HG03354 (cell line): ENCODE measurements at regions not wholly inside any gene's neighbourhood (a gene's known extent, or its start where the extent isn't known, plus 50 kb on each side); places are given as distances from the start of the nearest gene placed in this dataset.
"Not testable (repeated sequence)": the region's sequence is repeated elsewhere in the genome, so short reads cannot be mapped to it uniquely, and the experiment has no call there.

Experiments
- ATAC-seq: cut with Tn5 transposase; IDR thresholded peaks from one replicate; pipeline ENCODE4 v1.9.1; 2021; ENCODE audit warnings: mild to moderate bottlenecking; ENCODE audit not compliant: unreplicated experiment, poor library complexity, severe bottlenecking

DNA sequence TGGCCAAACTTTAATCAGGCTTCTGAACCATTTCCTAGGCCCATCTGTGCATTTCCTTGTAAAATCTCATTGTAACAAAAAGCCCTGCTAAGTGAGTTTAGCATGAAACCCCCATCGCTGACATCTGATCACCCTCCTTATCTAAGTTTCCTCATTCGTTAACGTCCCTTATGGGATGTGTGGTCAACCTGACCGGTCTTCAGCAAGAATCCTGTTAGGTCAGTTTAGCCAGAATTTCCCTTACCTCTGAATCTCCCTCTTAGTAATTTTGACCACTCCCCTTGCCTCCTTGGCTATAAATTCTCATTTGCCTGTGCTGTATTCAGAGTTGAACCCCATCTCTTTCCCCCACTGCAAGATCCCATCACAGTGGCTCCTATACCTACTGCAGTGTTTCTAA lies 239.3 kb downstream of the RMST start:
- no peak for ATAC-seq

GRCh38 chr12:97711392-97711791 lies 248.8 kb downstream of the RMST start:
- ATAC-seq, result no peak

DNA sequence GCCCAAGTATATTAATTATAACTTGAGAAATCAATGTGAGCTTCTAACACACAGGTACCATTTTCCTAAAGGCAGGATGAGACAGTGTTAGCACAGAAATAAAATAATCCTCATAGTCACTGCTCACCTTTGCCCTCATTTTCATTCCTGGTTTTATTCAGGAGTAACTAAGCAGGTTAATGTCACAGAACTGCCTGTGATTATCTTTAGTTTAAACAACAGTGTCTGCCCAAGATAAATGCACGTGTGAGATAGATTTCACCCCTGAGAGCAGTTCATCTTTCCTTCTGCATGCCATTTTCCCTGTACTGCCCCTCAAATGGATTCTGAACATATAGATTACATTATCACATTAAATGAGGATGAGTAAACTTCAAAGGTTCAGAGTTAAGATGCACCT lies 250.7 kb downstream of the RMST start:
- ATAC-seq, result no peak

GRCh38 chr12:97714107-97714563 lies 251.5 kb downstream of the RMST start:
- no peak for ATAC-seq

GRCh38 chr12:97716356-97716755 lies 253.8 kb downstream of the RMST start:
- ATAC-seq, result no peak

GRCh38 chr12:97723801-97724200 lies 261.2 kb downstream of the RMST start:
- ATAC-seq, result not testable (repeated sequence)

- no peak for ATAC-seq
These were observed 282.9 kb downstream of the RMST start for GRCh38 chr12:97745406-97746101.

- no peak for ATAC-seq
These were observed 285.7 kb downstream of the RMST start for GRCh38 chr12:97748298-97748697.

DNA sequence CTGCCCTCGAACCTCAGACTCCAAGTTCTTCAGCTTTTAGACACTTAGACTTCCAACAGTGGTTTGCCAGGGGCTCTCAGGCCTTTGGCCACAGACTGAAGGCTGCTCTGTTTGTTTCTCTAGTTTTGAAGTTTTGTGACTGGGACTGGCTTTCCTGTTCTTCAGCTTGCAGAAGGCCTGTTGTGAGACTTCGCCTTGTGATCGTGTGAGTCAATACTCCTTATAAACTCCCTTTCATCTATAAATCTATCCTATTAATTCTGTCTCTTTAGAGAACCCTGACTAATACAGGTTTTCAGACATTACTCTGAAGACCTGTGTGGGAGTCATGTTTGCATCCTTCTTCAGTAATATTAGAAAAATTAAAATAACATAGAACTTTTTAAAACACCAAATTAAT lies 289.1 kb downstream of the RMST start:
- no peak for ATAC-seq

DNA sequence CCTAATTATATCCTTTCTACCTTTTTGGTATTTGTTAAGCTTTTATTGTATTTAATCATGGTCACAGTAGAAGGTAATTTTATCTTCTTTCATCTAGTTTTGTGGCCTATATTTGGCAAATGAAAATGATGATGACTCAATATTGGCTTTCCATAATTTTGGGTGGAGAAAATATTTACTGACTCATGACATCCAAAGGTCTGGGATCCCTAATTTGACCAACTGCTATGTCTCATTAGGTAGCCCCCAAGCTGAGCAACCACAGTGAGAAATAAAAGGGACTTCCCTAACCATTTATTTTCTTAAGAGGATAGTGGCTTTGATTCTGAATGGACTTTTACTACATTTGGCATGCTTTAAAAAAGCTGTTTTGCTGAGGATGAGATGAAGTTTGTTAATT lies 289.5 kb downstream of the RMST start:
- ATAC-seq, result no peak

DNA sequence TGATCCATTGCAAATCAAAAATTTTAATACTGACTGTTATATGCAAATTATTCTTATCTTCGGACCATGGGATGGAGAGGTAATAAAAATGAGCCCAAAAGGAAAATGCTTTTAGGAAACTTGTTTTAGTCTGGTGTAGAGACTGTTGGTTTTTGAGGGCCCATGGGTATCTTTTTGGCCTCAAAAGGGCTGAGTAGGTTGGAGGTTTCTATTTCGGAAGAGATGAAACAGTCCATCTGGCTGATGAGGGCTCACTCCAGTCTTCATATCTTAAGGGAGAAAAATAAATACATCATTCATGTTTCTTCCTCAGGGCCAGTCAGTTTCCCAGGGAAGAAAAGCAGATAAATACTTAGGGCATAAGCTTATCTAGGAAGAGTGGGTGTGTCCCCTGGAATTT lies 290.7 kb downstream of the RMST start:
- ATAC-seq, result no peak

DNA sequence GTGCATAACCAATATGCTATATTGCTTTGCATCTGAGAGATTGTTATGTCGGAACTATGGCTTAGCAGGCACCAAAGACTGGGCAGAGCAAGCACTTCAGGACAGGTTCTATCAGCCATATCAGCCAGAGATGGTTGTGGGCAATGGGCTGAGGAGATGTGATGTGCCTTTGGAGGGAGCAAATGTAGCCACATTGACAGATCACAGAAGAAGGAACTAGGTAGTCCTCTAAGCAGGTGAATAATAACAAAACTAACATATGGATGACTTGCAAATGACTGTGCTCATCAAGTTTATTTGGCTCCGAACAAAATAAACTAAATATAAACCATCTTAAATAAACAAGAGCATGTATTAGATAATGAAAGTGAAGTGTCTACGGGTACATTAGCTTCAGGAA lies 291.7 kb downstream of the RMST start:
- ATAC-seq, result no peak

- no peak for ATAC-seq
These were observed 293.6 kb downstream of the RMST start for GRCh38 chr12:97756066-97756666.

DNA sequence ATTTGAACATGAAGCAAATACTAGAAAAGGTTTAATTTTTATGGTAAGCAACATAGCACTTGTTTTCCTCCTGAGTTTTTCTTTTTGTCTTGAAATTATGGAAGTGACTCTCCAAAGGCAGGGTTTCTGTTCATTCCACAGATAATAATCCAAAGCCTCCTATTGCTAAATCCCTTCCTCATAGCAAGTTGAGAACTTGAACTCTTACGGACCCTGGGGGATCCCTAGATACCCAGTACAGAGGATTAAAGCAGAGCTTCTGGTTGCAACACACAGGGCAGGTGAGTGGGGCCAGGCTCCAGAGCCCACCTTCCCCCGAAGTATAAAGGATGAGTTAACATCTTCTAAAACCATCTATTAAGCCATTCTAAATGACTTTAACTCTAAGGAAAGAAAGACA lies 294.1 kb downstream of the RMST start:
- ATAC-seq, result no peak

- no peak for ATAC-seq
These were observed 295.0 kb downstream of the RMST start for GRCh38 chr12:97757481-97758193.

- ATAC-seq, result no peak
These were observed 295.5 kb downstream of the RMST start for GRCh38 chr12:97758194-97758501.

GRCh38 chr12:97758586-97758985 lies 296.0 kb downstream of the RMST start:
- no peak for ATAC-seq

- ATAC-seq, result no peak
These were observed 298.0 kb downstream of the RMST start for GRCh38 chr12:97760601-97761000.

DNA sequence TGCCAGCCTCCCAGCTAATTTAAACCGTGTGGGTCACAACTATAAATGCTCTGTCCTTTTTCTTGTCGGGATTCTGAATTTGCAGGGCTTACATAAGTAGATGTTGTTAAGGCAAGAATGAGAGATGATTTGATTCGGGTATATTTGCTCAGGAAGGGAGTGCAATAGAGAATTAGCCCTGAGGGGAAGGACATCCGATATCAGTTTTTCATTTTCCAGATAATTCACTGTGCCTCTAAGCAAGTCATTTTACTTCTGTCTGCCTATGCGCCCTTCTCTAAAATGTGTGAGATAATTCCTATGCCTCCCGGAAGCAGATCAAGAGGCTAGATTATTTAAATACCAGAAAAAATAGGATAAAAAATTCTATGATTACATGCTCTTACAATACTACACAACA lies 300.5 kb downstream of the RMST start:
- no peak for ATAC-seq

DNA sequence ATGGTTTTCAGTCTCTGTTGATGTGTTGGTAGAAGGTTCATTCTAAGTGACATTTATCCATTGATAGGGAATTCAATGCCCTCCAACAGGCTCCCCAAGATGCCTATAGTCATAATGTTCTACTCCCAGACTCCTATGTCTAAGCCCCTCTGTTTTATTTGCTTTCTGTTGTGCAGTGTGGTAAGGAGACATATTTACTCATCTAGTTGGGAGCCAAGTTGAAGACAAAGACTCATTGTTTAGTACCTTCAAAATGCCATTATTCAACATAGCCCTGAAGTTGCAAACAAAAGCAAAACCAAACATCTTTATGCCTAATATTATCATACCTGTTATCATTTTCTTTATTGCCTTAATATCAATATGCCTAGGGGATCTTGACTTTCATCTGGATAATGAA lies 302.1 kb downstream of the RMST start:
- ATAC-seq, result no peak

DNA sequence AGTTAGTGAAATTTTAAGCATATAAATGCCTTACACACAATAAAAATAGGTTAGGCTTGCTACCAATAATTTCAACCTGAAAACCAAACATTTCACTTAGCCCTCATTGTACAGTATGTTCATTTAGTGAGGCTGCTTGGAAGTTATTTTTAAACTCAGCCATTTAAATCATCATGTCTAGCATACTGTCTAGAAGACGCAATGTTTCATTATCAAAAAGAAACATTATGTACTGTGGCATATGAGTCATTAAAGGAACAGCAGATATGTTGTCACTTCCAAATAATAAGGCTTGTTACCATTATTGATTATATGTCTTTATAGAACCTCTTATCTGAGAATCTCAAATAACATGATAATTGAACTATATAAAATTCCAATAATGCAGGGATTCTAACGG lies 304.7 kb downstream of the RMST start:
- no peak for ATAC-seq
